Neural progenitor cell (in vitro differentiated cells): ENCODE measurements at regions not wholly inside any gene's neighbourhood (a gene's known extent, or its start where the extent isn't known, plus 50 kb on each side); places are given as distances from the start of the nearest gene placed in this dataset.

Experiments
- DNase-seq: peaks from one replicate; pipeline ENCODE4 v3.0.0-alpha.2; 2016; ENCODE audit warnings: low spot score
- H2AFZ ChIP-seq: fragments of 200-600 bp; sonication (generic); replicated peaks from 2 replicates; pipeline ENCODE4 v1.6.1; 2016; ENCODE audit warnings: antibody characterized with exemption
- H3F3A ChIP-seq: fragments of 200-600 bp; sonication (generic); 2 replicates; pipeline ENCODE4 v1.6.1; 2016; ENCODE audit warnings: antibody characterized with exemption, low read depth
- H3K27ac ChIP-seq: fragments of 200-600 bp; sonication (generic); 2 replicates; pipeline ENCODE4 v1.5.1; 2016; ENCODE audit warnings: mild to moderate bottlenecking
- H3K27me3 ChIP-seq: fragments of 200-600 bp; sonication (generic); 2 replicates; pipeline ENCODE4 v1.6.1; 2016; ENCODE audit warnings: mild to moderate bottlenecking, moderate library complexity
- H3K36me3 ChIP-seq: fragments of 200-600 bp; sonication (generic); 2 replicates; pipeline ENCODE4 v1.5.1; 2016
- H3K4me1 ChIP-seq: fragments of 200-600 bp; sonication (generic); 2 replicates; pipeline ENCODE4 v1.6.1; 2016; ENCODE audit warnings: mixed run types
- H3K4me2 ChIP-seq: fragments of 200-600 bp; sonication (generic); 2 replicates; pipeline ENCODE4 v1.6.1; 2016
- H3K4me3 ChIP-seq: fragments of 200-600 bp; sonication (generic); 2 replicates; pipeline ENCODE4 v1.5.1; 2016
- H3K79me2 ChIP-seq: fragments of 200-600 bp; sonication (generic); 2 replicates; pipeline ENCODE4 v1.6.1; 2016; ENCODE audit warnings: low read depth
- H3K9ac ChIP-seq: fragments of 200-600 bp; sonication (generic); 2 replicates; pipeline ENCODE4 v1.6.1; 2016
- H3K9me3 ChIP-seq: fragments of 200-600 bp; sonication (generic); 2 replicates; pipeline ENCODE4 v1.5.1; 2016; ENCODE audit warnings: low read depth
- H4K20me1 ChIP-seq: fragments of 200-600 bp; sonication (generic); 2 replicates; pipeline ENCODE4 v1.6.1; 2016; ENCODE audit warnings: low read depth
- H3K27ac Mint-ChIP-seq: 3 replicates; pipeline ENCODE4 v1.8.0; 2021; ENCODE audit warnings: mixed read lengths
- H3K27me3 Mint-ChIP-seq: 2 replicates; pipeline ENCODE4 v1.8.0; 2022; ENCODE audit warnings: low read depth, mild to moderate bottlenecking, inconsistent platforms, moderate library complexity, mixed read lengths; ENCODE audit not compliant: insufficient read depth
- H3K36me3 Mint-ChIP-seq: 3 replicates; pipeline ENCODE4 v1.8.0; 2021; ENCODE audit warnings: mixed read lengths
- H3K4me1 Mint-ChIP-seq: 3 replicates; pipeline ENCODE4 v1.8.0; 2021; ENCODE audit warnings: mixed read lengths
- H3K4me3 Mint-ChIP-seq: 3 replicates; pipeline ENCODE4 v1.8.0; 2021; ENCODE audit warnings: mild to moderate bottlenecking, moderate library complexity, mixed read lengths
- H3K9me3 Mint-ChIP-seq: 3 replicates; pipeline ENCODE4 v1.8.0; 2020; ENCODE audit warnings: mixed read lengths
- EZH2 ChIP-seq: fragments of 200-600 bp; sonication (generic); IDR thresholded peaks from 2 replicates; pipeline ENCODE4 v1.6.1; 2017; ENCODE audit warnings: antibody characterized with exemption, mild to moderate bottlenecking, moderate library complexity
- EZH2phosphoT487 ChIP-seq: fragments of 200-600 bp; sonication (generic); IDR thresholded peaks from 2 replicates; pipeline ENCODE4 v1.6.1; 2017; ENCODE audit warnings: antibody characterized with exemption
- TF ChIP-seq, protein P1 (sequence below): fragments of 200-600 bp; sonication (generic); IDR thresholded peaks from 2 replicates; pipeline ENCODE4 v1.5.1; 2017; ENCODE audit warnings: antibody characterized with exemption, mild to moderate bottlenecking

DNA sequence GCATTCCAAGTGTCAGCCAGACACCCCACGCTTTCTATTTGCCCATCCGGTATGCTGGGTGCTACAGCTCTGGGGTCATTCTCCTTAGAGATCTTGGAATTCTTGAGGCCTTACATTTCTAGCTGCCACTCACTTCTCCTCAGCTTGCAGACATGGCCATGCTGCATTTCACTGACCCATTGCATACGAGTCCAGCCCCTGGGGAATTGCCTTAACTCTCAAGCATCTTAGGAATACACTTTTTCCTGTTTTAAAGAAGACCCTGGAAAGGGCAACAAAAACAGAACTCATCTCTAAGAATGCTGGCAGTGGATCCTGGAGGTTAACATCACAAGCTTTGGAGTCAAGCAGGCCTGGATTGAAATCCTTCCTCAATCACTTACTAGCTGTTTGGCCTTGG is 122.0 kb upstream of the LNX1 start:
- Histone ChIP-seq H3K9me3 (no peaks in the 10 kb centered on the region), H3K27ac (no peak overlapping the region), H3K36me3 (no peaks in the 10 kb centered on the region), H2AFZ (no peak overlapping the region), H3K79me2 (no peaks in the 10 kb centered on the region), H3K27me3 (no peaks in the 10 kb centered on the region), H4K20me1 (no peaks in the 10 kb centered on the region), H3K9ac (no peak overlapping the region), H3K4me2 (no peak overlapping the region), H3K4me3 (no peak overlapping the region), H3F3A (no peaks in the 10 kb centered on the region), H3K4me1 (no peaks in the 10 kb centered on the region)
- H3K27ac Mint-ChIP-seq: no peak overlapping the region
- H3K36me3 Mint-ChIP-seq: no peaks in the 10 kb centered on the region
- H3K4me3 Mint-ChIP-seq: no peak overlapping the region
- TF ChIP-seq EZH2phosphoT487 (no peak), EZH2 (no peak)
- TF ChIP-seq, protein P1, sequence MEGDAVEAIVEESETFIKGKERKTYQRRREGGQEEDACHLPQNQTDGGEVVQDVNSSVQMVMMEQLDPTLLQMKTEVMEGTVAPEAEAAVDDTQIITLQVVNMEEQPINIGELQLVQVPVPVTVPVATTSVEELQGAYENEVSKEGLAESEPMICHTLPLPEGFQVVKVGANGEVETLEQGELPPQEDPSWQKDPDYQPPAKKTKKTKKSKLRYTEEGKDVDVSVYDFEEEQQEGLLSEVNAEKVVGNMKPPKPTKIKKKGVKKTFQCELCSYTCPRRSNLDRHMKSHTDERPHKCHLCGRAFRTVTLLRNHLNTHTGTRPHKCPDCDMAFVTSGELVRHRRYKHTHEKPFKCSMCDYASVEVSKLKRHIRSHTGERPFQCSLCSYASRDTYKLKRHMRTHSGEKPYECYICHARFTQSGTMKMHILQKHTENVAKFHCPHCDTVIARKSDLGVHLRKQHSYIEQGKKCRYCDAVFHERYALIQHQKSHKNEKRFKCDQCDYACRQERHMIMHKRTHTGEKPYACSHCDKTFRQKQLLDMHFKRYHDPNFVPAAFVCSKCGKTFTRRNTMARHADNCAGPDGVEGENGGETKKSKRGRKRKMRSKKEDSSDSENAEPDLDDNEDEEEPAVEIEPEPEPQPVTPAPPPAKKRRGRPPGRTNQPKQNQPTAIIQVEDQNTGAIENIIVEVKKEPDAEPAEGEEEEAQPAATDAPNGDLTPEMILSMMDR: no peak
- H3K4me1 Mint-ChIP-seq: no peaks in the 10 kb centered on the region
- no peaks in the 10 kb centered on the region for H3K9me3 Mint-ChIP-seq
- no peak for DNase-seq
- peaks cover 2% of the 10 kb centered on the region for H3K27me3 Mint-ChIP-seq

DNA sequence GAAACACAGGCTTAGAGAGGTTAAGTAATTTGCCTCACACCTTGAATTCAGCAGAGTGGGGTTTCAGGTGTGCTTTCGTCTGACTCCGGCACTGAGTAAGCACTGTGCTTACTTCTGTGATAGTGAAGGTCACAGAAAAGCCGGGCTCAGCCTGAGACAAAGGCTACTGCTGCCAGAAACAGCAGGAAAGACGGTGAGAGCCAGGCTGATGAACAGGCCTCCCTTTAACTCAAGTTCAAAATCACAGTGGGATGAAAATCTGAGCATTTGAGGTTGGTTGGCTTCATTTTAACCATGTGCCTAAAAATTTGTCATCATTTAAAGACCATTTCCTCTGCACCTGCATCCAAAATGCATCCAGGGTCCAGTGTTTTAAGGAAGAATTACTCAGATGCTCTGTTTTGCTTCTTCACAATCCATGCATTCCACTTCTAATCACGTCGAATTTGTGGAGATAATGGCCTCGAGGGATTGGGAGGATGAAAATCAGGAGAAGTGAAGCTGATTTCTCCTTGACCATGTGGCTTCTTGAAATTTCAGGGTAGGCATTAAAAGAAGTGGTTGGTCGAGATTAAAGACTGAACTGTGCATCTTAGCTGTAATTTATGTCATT is 121.2 kb upstream of the LNX1 start:
- H3K4me3 Mint-ChIP-seq: no peak overlapping the region
- no peak overlapping the region for H3K9ac ChIP-seq
- no peak for DNase-seq

DNA sequence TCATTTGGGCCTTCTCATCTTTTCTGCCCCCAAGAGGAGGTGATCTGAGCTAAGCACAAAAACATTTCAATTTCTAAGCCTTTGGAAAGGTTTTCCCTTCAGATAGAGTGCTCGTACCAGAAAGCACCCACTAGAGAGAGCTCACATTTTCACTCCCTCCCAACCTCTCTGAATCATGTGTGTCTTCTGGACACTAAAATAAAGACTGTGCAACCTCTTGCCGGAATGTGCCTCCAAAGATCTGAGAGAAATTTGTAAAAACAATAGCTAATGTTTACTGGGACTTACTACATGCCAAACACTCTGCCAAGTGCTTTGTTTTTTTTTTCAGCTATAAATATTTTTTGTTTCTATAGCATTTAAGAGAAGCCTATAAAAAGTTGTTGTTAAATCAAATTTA is 120.6 kb upstream of the LNX1 start:
- no peak for DNase-seq
- H3K4me1 ChIP-seq: no peaks in the 10 kb centered on the region
- no peak overlapping the region for H3K4me3 ChIP-seq
- Mint-ChIP-seq H3K27me3 (peaks cover 2% of the 10 kb centered on the region), H3K36me3 (no peaks in the 10 kb centered on the region), H3K4me3 (no peak overlapping the region), H3K4me1 (no peaks in the 10 kb centered on the region), H3K27ac (no peak overlapping the region), H3K9me3 (no peaks in the 10 kb centered on the region)
- H3K9me3 ChIP-seq: no peaks in the 10 kb centered on the region
- no peaks in the 10 kb centered on the region for H3K79me2 ChIP-seq
- no peak overlapping the region for H3K9ac ChIP-seq
- no peak overlapping the region for H3K27ac ChIP-seq
- no peaks in the 10 kb centered on the region for H3K36me3 ChIP-seq
- H4K20me1 ChIP-seq: no peaks in the 10 kb centered on the region
- no peak overlapping the region for H2AFZ ChIP-seq
- no peaks in the 10 kb centered on the region for H3F3A ChIP-seq
- TF ChIP-seq, protein P1: no peak
- TF ChIP-seq EZH2 (no peak), EZH2phosphoT487 (no peak)
- H3K27me3 ChIP-seq: no peaks in the 10 kb centered on the region
- no peak overlapping the region for H3K4me2 ChIP-seq

More for the DNA sequence above, 121.2 kb upstream of the LNX1 start:
- Histone ChIP-seq H3F3A (no peaks in the 10 kb centered on the region), H3K4me2 (no peak overlapping the region), H3K4me3 (no peak overlapping the region), H3K79me2 (no peaks in the 10 kb centered on the region), H3K27me3 (no peaks in the 10 kb centered on the region), H3K9me3 (no peaks in the 10 kb centered on the region), H2AFZ (no peak overlapping the region), H3K27ac (no peak overlapping the region), H4K20me1 (no peaks in the 10 kb centered on the region), H3K36me3 (no peaks in the 10 kb centered on the region), H3K4me1 (no peaks in the 10 kb centered on the region)
- TF ChIP-seq EZH2phosphoT487: no peak
- TF ChIP-seq EZH2: no peak
- TF ChIP-seq, protein P1: no peak
- no peaks in the 10 kb centered on the region for H3K4me1 Mint-ChIP-seq
- no peaks in the 10 kb centered on the region for H3K36me3 Mint-ChIP-seq
- no peak overlapping the region for H3K27ac Mint-ChIP-seq
- H3K9me3 Mint-ChIP-seq: no peaks in the 10 kb centered on the region
- peaks cover 2% of the 10 kb centered on the region for H3K27me3 Mint-ChIP-seq
